Sigmoid colon (tissue), 4 donors: ENCODE measurements at regions not wholly inside any gene's neighbourhood (a gene's known extent, or its start where the extent isn't known, plus 50 kb on each side); places are given as distances from the start of the nearest gene placed in this dataset.

Experiments used
- CTCF ChIP-seq, 4 experiments: fragments of 450-650 bp in 3 of 4; fragments of 200-600 bp in 1 of 4; IDR thresholded peaks; one replicate each; pipeline ENCODE4 v1.5.1; 2016 to 2019; ENCODE audit warnings: antibody characterized with exemption in 4 of 4, mild to moderate bottlenecking in 3 of 4, moderate library complexity in 2 of 4
- POLR2AphosphoS5 ChIP-seq, 4 donors: sonication (generic); formaldehyde crosslinking; IDR thresholded peaks; one replicate each; pipeline ENCODE4 v1.6.1; 2017; ENCODE audit warnings: antibody characterized with exemption in 4 of 4

DNA sequence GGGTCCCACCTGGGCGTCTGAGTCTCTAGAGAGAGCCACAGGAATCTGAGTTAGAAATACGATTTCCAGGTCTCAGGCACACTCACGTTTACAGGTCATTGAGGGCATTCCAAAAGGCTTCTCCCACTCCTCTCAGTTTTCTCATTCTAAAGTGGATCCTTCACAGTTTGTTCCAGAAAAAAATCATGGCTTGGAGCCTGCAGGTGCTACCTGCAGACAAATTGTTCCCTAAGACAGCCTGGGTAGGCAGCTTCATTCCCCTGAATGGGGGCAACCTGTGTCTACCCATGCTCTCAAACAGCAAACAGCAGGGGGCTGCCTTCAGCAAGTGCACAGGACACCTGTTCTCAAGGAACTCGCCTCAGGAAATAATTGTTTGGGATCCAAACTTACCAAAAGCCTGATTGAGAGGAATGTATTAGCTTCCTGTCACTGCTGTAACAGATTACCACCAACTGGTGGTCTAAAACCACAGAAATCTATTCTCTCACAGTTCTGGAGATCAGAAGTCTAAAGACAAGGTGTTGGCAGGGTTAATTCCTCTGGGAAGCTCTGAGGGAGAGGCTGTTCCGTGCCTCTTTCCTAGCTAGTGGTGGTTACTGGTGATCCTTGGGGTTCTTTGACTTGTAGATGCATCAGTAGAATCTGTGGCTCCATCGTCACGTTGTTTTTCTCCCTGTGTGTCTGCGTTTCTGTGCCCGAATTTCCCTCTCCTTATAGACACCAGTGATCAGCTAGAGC, 117.2 kb downstream of the RAB11FIP2 start:
- TF ChIP-seq CTCF (IDR thresholded peaks at IDR 0.05) (no peak), POLR2AphosphoS5 (IDR thresholded peaks at IDR 0.05) (no peak)
